HG02623 (cell line): ENCODE measurements at regions not wholly inside any gene's neighbourhood (a gene's known extent, or its start where the extent isn't known, plus 50 kb on each side); places are given as distances from the start of the nearest gene placed in this dataset.
"Not testable (repeated sequence)": the region's sequence is repeated elsewhere in the genome, so short reads cannot be mapped to it uniquely, and the experiment has no call there.

Experiments used
- ATAC-seq: cut with Tn5 transposase; IDR thresholded peaks from one replicate; pipeline ENCODE4 v1.9.1; 2021; ENCODE audit warnings: moderate library complexity; ENCODE audit not compliant: unreplicated experiment

- ATAC-seq = no peak
Observed at GRCh38 chr9:74403581-74403980, 93.6 kb upstream of the RORB start.

- ATAC-seq = no peak
Observed at GRCh38 chr9:74404620-74405019, 92.5 kb upstream of the RORB start.

- ATAC-seq = no peak
Observed at GRCh38 chr9:74407166-74407565, 90.0 kb upstream of the RORB start.

GRCh38 chr9:74412236-74412979 lies 84.7 kb upstream of the RORB start:
- no peak for ATAC-seq

- ATAC-seq = no peak
Observed at GRCh38 chr9:74413876-74414275, 83.3 kb upstream of the RORB start.

- no peak for ATAC-seq
Observed at GRCh38 chr9:74414325-74414724, 82.8 kb upstream of the RORB start.

GRCh38 chr9:74415995-74416394 lies 81.1 kb upstream of the RORB start:
- ATAC-seq = no peak

GRCh38 chr9:74424488-74424887 lies 72.6 kb upstream of the RORB start:
- not testable (repeated sequence) for ATAC-seq

- ATAC-seq = no peak
Observed at GRCh38 chr9:74431467-74431866, 65.7 kb upstream of the RORB start.

- no peak for ATAC-seq
Observed at GRCh38 chr9:74443036-74443750, 53.9 kb upstream of the RORB start.

GRCh38 chr9:74444369-74444768 lies 52.8 kb upstream of the RORB start:
- no peak for ATAC-seq
